ENCODE measurements at regions not wholly inside any gene's neighbourhood (a gene's known extent, or its start where the extent isn't known, plus 50 kb on each side); places are given as distances from the start of the nearest gene placed in this dataset.

DNA sequence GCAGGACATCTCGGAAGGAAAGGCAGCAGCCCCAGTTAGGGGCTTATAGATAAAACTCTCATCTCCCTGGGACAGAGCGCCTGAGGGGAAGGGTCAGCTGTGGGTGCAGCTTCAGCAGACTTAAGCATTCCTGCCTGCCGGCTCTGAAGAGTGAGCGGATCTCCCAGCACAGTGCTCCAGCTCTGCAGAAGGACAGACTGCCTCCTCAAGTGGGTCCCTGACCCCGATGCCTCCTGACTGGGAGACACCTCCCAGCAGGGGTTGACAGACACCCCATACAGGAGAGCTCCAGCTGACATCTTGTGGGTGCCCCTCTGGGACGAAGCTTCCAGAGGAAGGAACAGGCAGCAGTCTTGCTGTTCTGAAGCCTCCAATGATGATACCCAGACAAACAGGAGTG is 117.1 kb upstream of the POT1 start:
- Histone ChIP-seq H3K27ac (ENCODE audit: extremely low read depth, low read depth, low read length) (no peak overlapping the region), H3K9ac (ENCODE audit: insufficient read depth in 1 of 2, low read depth in 2 of 2, low read length in 2 of 2) (no peak overlapping the region), H3K27me3 (ENCODE audit: control insufficient read depth in 2 of 2, insufficient read depth in 2 of 2, low read length in 2 of 2) (no peaks in the 10 kb centered on the region), H3K4me3 (no peak overlapping the region), H3K36me3 (ENCODE audit: control insufficient read depth, insufficient read depth, low read length) (no peaks in the 10 kb centered on the region), H2AFZ (ENCODE audit: low read depth, low read length) (no peak overlapping the region), H3K9me3 (replicated peaks; ENCODE audit: control insufficient read depth, insufficient read depth, low read depth, low read length) (no peaks in the 10 kb centered on the region), H3K79me2 (ENCODE audit: control insufficient read depth, insufficient read depth, low read length) (no peaks in the 10 kb centered on the region), H3K4me1 (replicated peaks in 1 of 2; ENCODE audit: control insufficient read depth in 2 of 2, insufficient read depth in 2 of 2, low read length in 2 of 2) (no peaks in the 10 kb centered on the region), H4K20me1 (replicated peaks; ENCODE audit: control insufficient read depth, insufficient read depth, low read length) (no peaks in the 10 kb centered on the region), H3K4me2 (ENCODE audit: insufficient read depth, low read length) (no peak overlapping the region), H3K9me1 (ENCODE audit: control insufficient read depth, insufficient read depth, low read length) (no peaks in the 10 kb centered on the region)
- no peak for DNase-seq (ENCODE audit: extremely low read depth in 1 of 4, low spot score in 3 of 4)
- BruUV-seq (replicated peaks) = no TSS peak
- POLR2A ChIA-PET = no interaction called here
- no peak for TF ChIP-seq TBP (optimal IDR thresholded peaks at IDR 0.05; ENCODE audit: low read depth, low read length)
- no peak for TF ChIP-seq NCOA4 (IDR thresholded peaks at IDR 0.05; ENCODE audit: partially characterized antibody)
- TF ChIP-seq WHSC1 (IDR thresholded peaks at IDR 0.05; ENCODE audit: low read length) = no peak
- no peak for TF ChIP-seq SAP30 (IDR thresholded peaks at IDR 0.05; ENCODE audit: borderline replicate concordance, insufficient read depth, low read depth, low read length, poor library complexity, severe bottlenecking)
- no peak for TF ChIP-seq PPARD (CRISPR knock-in tag; IDR thresholded peaks at IDR 0.05)
- no peak for TF ChIP-seq LARP7 (IDR thresholded peaks at IDR 0.05)
- TF ChIP-seq ADNP (tag; IDR thresholded peaks at IDR 0.05) = no peak
- no peak for TF ChIP-seq ZNF445 (CRISPR knock-in tag; IDR thresholded peaks at IDR 0.05; ENCODE audit: low read depth)
- TF ChIP-seq, protein P1, sequence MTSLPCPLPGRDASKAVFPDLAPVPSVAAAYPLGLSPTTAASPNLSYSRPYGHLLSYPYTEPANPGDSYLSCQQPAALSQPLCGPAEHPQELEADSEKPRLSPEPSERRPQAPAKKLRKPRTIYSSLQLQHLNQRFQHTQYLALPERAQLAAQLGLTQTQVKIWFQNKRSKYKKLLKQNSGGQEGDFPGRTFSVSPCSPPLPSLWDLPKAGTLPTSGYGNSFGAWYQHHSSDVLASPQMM (CRISPR knock-in tag; IDR thresholded peaks at IDR 0.05) = no peak
- TF ChIP-seq ZFP30 (CRISPR knock-in tag; IDR thresholded peaks at IDR 0.05; ENCODE audit: borderline replicate concordance) = no peak
- TF ChIP-seq, protein P2, sequence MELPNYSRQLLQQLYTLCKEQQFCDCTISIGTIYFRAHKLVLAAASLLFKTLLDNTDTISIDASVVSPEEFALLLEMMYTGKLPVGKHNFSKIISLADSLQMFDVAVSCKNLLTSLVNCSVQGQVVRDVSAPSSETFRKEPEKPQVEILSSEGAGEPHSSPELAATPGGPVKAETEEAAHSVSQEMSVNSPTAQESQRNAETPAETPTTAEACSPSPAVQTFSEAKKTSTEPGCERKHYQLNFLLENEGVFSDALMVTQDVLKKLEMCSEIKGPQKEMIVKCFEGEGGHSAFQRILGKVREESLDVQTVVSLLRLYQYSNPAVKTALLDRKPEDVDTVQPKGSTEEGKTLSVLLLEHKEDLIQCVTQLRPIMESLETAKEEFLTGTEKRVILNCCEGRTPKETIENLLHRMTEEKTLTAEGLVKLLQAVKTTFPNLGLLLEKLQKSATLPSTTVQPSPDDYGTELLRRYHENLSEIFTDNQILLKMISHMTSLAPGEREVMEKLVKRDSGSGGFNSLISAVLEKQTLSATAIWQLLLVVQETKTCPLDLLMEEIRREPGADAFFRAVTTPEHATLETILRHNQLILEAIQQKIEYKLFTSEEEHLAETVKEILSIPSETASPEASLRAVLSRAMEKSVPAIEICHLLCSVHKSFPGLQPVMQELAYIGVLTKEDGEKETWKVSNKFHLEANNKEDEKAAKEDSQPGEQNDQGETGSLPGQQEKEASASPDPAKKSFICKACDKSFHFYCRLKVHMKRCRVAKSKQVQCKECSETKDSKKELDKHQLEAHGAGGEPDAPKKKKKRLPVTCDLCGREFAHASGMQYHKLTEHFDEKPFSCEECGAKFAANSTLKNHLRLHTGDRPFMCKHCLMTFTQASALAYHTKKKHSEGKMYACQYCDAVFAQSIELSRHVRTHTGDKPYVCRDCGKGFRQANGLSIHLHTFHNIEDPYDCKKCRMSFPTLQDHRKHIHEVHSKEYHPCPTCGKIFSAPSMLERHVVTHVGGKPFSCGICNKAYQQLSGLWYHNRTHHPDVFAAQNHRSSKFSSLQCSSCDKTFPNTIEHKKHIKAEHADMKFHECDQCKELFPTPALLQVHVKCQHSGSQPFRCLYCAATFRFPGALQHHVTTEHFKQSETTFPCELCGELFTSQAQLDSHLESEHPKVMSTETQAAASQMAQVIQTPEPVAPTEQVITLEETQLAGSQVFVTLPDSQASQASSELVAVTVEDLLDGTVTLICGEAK (IDR thresholded peaks at IDR 0.05) = no peak
- TF ChIP-seq, protein P2 (CRISPR knock-in tag; IDR thresholded peaks at IDR 0.05) = no peak
- no peak for TF ChIP-seq RHOXF2B (CRISPR knock-in tag; conservative IDR thresholded peaks at IDR 0.05)
- TF ChIP-seq, protein P3, sequence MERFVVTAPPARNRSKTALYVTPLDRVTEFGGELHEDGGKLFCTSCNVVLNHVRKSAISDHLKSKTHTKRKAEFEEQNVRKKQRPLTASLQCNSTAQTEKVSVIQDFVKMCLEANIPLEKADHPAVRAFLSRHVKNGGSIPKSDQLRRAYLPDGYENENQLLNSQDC (CRISPR knock-in tag; IDR thresholded peaks at IDR 0.05) = no peak
- no peak for TF ChIP-seq RBM34 (IDR thresholded peaks at IDR 0.05; ENCODE audit: borderline replicate concordance, insufficient read depth, low read length)
- 5% methylated on average over 6 of the region's 6 CpGs for WGBS (ENCODE audit: insufficient coverage, low coverage, missing lambda C conversion rate)
- no peak for FAIRE-seq
- intact Hi-C loops (cut with micrococcal nuclease) = no loop called here
- no peak for ATAC-seq
- CTCF ChIA-PET (ENCODE audit: low intra/inter-chr PET ratio) = no interaction called here
- in situ Hi-C loops (cut with MboI) = no loop called here
